HG02588 (cell line): ENCODE measurements at regions not wholly inside any gene's neighbourhood (a gene's known extent, or its start where the extent isn't known, plus 50 kb on each side); places are given as distances from the start of the nearest gene placed in this dataset.

Source experiments
- ATAC-seq: cut with Tn5 transposase; IDR thresholded peaks from one replicate; pipeline ENCODE4 v1.9.1; 2021; ENCODE audit warnings: mild to moderate bottlenecking, moderate library complexity; ENCODE audit not compliant: unreplicated experiment

- ATAC-seq, result peak; percentile 83
Measured at GRCh38 chr9:6703898-6704639, 53.7 kb upstream of the KDM4C start.

- no peak for ATAC-seq
Measured at GRCh38 chr9:6702707-6703106, 55.1 kb upstream of the KDM4C start.

- ATAC-seq, result no peak
Measured at GRCh38 chr9:6696178-6696577, 50.6 kb upstream of the GLDC start.

- no peak for ATAC-seq
Measured at GRCh38 chr9:6695121-6695814, 49.7 kb upstream of the GLDC start.
